ENCODE measurements at regions not wholly inside any gene's neighbourhood (a gene's known extent, or its start where the extent isn't known, plus 50 kb on each side); places are given as distances from the start of the nearest gene placed in this dataset.
"Not testable (repeated sequence)": the region's sequence is repeated elsewhere in the genome, so short reads cannot be mapped to it uniquely, and the experiment has no call there.

GRCh38 chr5:124502551-124502950 lies 243.9 kb downstream of the ZNF608 start:
- DNase-seq, result no peak

- not testable (repeated sequence) for DNase-seq
Measured at GRCh38 chr5:124499818-124500217, 246.6 kb downstream of the ZNF608 start.

- DNase-seq, result not testable (repeated sequence)
Measured at GRCh38 chr5:124496968-124497367, 249.5 kb downstream of the ZNF608 start.

DNA sequence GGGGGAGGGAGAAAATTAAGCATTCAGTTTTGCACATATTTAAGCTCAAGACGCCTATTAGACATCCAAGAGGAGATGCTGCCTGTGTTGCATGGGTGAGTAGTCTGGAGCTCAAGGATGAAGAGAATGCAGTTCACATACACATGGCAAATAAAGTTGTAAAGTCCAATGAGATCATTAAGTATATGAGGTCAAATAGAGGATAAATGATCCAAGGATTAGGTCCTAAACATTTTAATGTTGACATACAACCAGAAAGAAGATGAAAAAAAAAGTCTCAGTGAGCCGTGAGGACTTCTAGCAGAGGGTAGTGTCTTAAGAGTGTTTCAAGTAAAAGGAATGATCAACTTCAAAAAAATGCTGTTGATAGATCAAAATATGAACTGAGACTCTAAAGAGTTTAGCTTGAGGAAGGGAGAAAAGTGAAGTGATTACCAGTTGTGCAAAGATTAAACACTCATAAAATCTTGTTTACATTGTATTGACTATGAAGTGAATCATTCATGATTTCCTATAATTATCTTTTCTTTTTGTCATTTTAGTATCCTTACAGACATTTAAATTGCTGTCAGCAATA lies 251.8 kb downstream of the ZNF608 start:
- no peak for DNase-seq

DNA sequence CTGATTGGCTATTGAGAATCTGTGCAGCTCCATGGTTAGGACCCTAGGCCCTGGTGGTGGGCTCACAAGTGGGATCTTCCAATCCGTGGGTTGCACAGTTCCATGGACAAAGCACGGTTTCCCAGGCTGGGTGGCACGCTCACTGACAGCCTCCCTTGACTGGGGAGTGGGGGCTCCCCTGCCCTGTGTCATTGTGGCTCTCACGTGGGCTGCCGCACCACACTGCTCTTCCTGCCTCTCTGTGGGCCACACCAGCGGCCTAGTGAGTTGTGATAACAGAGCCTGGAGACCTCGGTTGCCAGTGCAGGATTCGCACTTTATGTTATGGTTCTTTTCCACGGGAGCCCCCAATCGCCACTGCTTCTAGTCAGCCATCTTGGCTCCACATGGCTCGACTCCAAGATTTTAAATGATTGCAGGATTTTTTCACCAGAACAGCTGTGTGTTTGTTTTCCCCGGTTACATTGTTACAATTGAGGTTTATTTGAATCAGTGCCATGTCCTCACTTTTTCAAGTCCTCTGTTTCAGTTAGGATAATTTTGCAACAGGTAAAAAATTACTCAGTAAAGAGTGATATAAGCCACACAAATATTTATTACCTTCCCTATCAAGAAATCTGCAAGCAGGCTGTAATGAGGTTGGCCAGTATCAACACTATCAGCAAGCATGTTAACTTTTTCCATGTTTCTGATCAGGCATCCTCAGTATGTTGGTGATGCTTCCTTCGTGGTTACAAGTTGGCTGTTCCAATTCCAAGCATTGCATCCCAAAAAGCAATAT lies 253.8 kb downstream of the ZNF608 start:
- DNase-seq, result no peak

- DNase-seq, result not testable (repeated sequence)
Measured at GRCh38 chr5:124490315-124490714, 256.1 kb downstream of the ZNF608 start.

DNA sequence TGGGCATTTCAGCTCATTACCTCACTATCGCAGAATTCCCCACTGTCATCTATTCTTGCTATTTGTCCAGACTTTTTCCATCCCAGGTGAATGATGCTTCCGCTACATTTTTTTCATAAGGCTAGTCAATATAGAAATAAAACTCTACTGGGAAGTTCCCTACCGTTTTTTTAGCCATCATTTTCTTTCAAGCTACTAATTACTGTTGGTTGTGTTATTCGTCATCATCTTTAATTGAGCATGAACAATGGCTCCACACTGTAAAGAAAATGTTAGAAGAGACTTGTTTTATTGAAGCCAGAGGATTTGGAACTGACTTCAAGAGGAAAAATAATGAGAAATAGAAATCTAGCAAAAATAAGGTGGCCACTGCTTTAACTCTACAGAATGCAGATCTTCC lies 265.0 kb downstream of the ZNF608 start:
- no peak for DNase-seq

DNA sequence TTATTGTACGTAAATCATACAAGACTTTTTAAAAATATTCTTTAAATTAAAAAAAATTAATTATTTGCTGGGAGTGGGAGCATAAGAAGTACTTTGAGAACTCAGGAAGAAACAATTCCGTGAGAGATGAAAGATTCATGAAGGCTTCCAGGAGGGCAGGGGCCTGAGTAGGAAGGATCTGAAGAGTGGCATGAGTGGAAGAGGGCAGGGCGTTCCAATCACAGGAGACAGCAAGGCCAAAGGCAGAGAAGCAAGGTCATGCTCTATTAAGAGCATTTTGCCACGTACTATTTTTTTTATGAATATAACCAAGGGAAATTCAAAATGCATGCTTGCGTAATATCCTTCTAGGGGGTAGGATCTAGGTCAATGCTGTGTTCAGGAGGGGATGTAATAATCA lies 265.5 kb downstream of the ZNF608 start:
- no peak for DNase-seq

DNA sequence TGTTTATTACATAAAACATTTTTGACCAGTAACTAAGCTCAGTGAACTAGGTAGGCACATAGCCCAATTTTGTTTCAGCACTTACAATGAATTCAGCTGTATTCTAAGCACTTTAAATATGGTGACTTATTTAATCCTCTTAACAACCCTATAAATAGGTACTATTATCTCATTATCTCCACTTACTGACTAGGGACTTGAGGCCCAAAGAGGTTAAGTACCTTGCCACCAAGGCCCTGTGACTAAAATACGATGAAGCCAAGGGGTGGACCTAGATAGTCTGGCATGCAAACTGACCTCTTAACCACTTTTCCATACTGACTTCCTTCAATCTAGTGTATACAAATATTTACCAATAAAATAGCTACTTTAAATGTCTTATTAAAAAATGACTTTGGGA lies 266.4 kb downstream of the ZNF608 start:
- no peak for DNase-seq

- DNase-seq, result no peak
Measured at GRCh38 chr5:124478264-124478663, 268.2 kb downstream of the ZNF608 start.

GRCh38 chr5:124477577-124477976 lies 268.9 kb downstream of the ZNF608 start:
- DNase-seq, result no peak

DNA sequence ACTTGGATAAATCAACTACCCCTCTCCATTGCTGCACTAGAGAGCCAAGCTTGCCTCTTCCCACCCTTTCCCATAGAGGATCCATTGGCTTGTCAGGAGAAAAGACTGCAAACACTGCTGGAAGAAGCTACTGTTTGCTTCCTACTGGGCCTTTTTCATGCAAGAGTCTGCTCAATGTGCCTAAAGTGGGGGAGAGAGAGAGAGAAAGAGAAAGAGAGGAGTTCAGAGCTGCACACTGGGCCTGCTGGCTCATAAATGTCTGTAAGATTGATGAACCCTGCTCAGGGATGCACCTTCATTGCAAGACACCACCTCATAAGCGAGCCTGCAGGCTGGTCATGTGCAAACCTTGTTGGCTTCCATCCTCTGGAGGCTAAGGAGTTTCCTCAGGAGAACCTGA lies 269.4 kb downstream of the ZNF608 start:
- DNase-seq, result no peak

GRCh38 chr5:124474528-124475215 lies 271.8 kb downstream of the ZNF608 start:
- no peak for DNase-seq

DNA sequence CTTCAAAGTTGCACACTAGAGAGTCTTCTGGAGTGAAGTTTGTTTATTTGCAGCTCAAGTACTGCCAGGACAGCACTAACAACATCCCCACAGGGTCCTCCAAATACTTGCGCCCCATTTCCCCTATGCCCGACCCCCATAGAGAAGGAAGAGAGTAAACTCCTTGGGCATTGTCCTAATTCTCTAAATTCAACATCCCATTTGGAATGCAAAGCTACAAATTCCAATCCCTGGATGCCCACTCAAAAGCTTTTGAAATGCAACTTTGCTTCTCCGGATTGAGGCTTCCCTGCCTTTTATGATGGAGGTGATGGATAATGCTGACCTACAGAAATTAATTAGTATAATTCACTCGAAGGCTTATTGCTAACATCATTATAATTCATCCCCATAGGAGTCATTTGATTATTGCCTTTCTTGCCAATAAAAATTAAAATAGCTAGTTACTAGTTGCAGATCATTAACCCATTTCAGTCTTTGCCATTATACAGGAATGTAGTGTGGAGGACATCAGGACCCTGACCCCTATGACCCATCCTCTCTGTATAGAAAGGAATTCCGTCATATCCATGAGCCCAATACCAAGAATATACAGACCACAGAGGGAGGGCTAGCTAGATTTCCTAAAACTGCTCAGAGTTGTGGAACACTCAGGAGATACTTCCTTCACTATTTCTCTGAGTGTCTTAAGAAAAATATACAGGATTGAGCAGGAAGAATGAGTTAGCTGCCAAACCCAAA lies 277.6 kb downstream of the ZNF608 start:
- no peak for DNase-seq

- no peak for DNase-seq
Measured at GRCh38 chr5:124467745-124468144, 278.7 kb downstream of the ZNF608 start.

- no peak for DNase-seq
Measured at GRCh38 chr5:124466011-124466410, 280.4 kb downstream of the ZNF608 start.

DNA sequence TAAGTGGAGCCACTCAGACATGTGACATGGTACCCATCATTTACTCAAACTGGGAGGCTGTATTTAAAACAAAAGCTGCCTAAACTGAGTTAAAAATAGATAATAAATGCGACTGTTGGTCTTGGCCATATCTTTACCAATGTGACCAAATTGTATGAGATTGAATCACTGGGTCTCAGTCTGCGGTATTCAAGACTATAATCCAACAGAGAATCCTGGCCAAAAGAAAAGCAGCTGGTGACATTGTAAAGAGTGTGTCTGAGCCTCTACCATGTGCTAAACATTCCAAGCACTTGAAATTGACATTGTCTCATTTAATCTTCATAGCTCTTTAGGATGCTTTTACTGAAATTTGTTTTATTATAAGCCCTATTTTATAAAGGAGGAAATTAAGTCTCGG lies 282.6 kb downstream of the ZNF608 start:
- no peak for DNase-seq

DNA sequence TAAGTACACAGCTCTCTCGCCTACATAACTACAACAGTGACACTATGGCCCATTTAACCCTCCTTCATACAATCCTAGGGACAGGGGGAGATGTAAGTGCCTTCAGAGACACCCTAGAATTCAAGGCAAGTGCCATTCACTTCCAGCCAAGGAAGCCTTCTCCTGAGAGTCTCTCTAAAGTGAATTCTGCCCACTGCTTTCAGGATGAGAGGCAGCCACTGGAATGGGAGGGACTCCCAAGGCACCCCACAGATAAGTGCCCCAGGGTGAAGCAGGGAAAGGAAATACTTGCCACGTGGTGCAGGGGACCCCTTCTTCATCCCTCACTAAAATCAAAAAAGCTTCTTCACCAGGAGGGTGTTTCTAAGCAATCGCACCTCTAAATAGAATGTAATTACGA lies 283.7 kb downstream of the ZNF608 start:
- no peak for DNase-seq

DNA sequence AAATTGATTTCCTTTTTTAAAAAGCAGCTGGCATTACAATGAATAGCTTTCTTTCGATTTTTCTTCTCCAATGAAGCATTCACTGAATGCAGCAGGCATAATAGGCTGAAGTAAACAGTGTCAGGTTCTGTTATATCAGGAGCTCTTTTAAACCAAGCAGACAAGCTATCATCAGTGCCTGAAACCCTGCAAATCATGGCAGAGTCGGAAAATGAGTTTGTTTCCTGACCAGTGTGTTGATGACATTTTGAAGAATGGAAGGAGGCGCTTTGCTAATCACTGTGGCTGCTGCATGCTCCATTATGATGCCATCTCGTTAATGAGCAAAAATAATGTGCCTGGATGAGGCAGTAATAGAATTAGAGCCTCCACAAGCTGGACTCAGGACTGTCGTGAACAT lies 284.5 kb downstream of the ZNF608 start:
- no peak for DNase-seq

GRCh38 chr5:124461157-124461556 lies 285.3 kb downstream of the ZNF608 start:
- DNase-seq, result no peak

GRCh38 chr5:124460642-124461041 lies 285.8 kb downstream of the ZNF608 start:
- DNase-seq, result no peak

GRCh38 chr5:124459984-124460383 lies 286.5 kb downstream of the ZNF608 start:
- DNase-seq, result no peak

DNA sequence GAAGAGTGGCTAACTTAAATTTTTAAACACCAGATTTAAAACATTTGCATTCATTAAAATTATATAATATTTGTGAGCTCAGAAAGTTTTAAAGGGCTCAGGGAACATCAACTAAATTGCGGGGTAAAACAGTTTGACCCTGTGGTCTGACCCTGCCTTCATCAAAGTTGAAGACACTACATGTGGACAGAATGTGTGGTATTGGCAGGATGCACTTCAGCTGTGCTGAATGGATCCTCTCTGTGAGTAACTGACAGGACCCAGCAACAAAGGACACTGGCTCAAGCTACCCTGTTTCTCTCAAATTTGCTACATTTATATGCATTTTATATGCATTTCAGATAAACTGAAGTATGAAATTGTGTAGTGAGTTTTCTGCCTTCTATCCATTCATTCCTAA lies 288.5 kb downstream of the ZNF608 start:
- DNase-seq, result no peak

DNA sequence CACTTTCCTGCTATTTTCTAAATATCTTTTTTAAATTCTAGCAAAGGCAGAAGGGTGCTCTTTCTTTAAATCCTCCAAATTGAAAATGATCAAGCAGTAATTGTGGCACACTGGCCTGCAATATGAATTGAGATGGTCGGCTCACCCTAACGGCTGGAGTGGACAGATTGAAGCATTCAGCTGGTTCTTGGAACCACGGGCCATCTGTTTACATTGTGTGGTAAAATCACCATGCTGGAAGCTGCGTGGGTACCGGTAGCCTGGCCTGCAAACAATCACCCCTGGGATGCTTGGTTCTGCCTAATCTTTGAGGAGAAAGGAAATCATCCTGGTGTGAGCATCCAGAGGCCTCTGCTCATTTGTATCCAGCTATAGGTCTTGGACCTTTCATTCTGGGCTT lies 289.3 kb downstream of the ZNF608 start:
- no peak for DNase-seq

Measured in CD4-positive, alpha-beta T cell treated with Interferon gamma for 1 hour (primary cell).